Testis (tissue), 2 donors: ENCODE measurements at regions not wholly inside any gene's neighbourhood (a gene's known extent, or its start where the extent isn't known, plus 50 kb on each side); places are given as distances from the start of the nearest gene placed in this dataset.

ENCODE experiments used
- POLR2A ChIP-seq: fragments of 450-650 bp; IDR thresholded peaks from one replicate; pipeline ENCODE4 v1.6.1; 2017; ENCODE audit warnings: antibody characterized with exemption, mild to moderate bottlenecking, moderate library complexity
- TF ChIP-seq, protein P1 (sequence below), 3 experiments: fragments of 450-650 bp in 2 of 3; fragments of 200-600 bp in 1 of 3; sonication (generic) in 1 of 3; IDR thresholded peaks; one replicate each; pipeline ENCODE4 v1.5.1; 2016 to 2019; ENCODE audit warnings: antibody characterized with exemption in 3 of 3, mild to moderate bottlenecking in 2 of 3, moderate library complexity in 1 of 3

DNA sequence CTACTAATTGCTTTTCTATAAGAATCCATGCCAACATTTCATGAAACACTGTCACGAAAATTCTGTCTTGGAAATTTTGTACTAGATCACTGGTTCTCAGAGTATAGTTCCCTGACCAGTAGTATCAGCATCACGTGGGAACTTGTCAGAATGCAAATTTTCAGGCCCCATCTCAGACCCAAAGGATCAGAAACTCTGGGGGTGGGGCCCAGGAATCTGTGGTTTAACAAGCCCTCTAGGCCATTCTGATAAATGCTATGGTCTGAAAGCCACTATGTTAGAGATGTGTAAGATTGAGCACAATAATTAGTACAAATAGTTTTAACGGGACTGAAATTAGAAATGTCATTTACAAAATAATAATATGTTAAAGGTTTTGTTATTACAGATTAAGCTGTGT lies 615.7 kb upstream of the ARRDC3 start:
- TF ChIP-seq, protein P1, sequence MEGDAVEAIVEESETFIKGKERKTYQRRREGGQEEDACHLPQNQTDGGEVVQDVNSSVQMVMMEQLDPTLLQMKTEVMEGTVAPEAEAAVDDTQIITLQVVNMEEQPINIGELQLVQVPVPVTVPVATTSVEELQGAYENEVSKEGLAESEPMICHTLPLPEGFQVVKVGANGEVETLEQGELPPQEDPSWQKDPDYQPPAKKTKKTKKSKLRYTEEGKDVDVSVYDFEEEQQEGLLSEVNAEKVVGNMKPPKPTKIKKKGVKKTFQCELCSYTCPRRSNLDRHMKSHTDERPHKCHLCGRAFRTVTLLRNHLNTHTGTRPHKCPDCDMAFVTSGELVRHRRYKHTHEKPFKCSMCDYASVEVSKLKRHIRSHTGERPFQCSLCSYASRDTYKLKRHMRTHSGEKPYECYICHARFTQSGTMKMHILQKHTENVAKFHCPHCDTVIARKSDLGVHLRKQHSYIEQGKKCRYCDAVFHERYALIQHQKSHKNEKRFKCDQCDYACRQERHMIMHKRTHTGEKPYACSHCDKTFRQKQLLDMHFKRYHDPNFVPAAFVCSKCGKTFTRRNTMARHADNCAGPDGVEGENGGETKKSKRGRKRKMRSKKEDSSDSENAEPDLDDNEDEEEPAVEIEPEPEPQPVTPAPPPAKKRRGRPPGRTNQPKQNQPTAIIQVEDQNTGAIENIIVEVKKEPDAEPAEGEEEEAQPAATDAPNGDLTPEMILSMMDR (IDR thresholded peaks at IDR 0.05): no peak
- TF ChIP-seq POLR2A: no peak
